ENCODE measurements at regions not wholly inside any gene's neighbourhood (a gene's known extent, or its start where the extent isn't known, plus 50 kb on each side); places are given as distances from the start of the nearest gene placed in this dataset.
"Not testable (repeated sequence)": the region's sequence is repeated elsewhere in the genome, so short reads cannot be mapped to it uniquely, and the experiment has no call there.

- DNase-seq = no peak
Measured at GRCh38 chr4:124450851-124451250, 261.7 kb downstream of the ANKRD50 start.

DNA sequence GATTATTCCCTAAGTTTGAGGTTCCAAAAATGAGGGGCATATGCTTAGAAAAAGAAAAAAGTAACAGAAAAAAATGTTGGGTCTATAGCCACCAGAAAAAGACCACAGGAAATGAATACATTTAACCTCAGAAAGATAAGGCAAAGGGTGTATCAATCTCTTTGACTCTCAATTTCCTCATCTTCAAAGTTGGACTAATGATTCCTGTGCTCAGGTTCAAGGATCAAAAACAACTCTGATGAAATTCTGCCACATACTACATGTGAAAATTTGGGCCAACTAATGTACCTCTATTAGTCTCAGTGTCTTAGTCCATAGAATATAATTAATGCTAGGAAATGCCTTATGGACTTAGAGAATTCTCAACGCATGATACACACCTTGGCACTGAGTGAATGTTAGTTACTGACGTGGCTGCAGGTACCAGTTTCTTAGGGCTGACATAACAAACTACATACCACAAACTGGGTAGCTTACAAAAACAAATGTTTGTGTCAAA is 257.7 kb downstream of the ANKRD50 start:
- no peak for DNase-seq

- no peak for DNase-seq
Measured at GRCh38 chr4:124455671-124456070, 256.9 kb downstream of the ANKRD50 start.

- DNase-seq = no peak
Measured at GRCh38 chr4:124459196-124459940, 253.2 kb downstream of the ANKRD50 start.

DNA sequence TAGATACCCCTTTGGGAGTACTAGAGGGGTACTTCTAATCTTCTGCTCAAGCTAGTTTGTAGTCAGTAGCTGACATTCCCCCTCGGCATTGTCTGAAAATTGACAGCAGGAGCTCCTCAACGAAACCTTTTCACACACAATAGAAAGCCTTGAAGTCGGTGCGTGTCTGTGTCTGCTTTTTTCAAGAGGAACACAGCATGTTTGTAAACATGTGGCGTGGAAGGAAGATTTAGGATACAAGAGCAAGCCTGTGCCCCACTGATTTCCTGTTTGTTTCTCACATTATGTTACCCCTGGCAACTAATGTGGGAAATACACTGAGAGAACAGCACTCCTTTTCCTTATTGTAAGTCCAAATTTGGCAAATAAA is 252.6 kb downstream of the ANKRD50 start:
- no peak for DNase-seq

DNA sequence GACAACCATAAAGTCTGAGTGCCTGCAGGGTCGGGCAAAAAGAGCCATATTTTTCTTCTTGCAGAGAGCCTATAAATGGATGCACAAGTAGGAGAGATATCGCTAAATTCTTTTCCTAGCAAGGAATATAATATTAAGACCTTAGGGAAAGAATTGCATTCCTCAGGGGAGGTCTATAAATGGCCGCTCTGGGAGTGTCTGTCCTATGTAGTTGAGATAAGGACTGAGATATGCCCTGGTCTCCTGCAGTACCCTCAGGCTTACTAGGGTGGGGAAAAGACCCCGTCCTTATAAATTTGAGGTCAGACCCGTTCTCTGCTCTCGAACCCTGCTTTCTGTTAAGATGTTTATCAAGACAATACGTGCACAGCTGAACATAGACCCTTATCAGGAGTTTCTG is 250.9 kb downstream of the ANKRD50 start:
- not testable (repeated sequence) for DNase-seq

DNA sequence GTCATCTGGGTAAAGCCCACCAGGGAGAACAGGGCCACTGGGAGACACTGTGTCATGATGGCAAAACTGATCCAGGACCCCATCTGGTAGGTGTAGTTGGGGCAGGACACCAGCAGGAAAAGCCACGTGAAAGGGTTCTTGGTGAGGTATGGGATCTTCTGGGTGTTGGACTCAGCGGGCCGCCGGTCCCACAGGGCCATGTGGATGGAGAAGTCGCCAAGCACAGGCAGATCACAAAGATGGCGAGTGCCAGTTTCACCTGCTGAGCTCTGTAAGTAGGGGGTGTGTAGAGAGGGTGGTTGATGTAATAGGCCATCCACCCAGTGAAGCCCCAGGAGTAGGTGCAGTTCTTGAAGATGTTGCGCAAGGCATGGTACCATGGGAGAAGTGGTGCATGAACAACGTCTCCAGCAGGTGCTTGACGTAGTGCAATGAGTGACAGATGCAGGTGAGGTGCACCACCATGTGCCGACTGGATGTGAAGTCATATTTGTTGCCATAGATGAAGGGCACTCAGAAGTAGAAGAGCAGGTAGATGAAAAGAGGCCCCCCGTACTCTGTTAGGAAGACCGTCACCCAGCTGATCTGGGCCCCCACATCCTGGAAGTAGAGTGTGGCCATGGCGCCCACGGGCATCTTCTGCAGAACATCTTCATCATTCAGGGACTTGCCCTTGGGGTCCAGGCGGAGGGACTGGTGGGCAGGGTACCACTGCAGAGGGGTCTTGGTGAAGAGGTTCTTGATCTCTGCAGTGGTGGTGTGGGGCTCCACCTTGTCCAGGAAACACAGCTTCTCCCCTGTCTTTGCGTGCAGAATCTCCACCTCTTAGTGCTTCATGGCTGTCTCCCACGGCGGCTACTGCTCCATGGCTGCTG is 249.3 kb downstream of the ANKRD50 start:
- no peak for DNase-seq

- DNase-seq = no peak
Measured at GRCh38 chr4:124464836-124465235, 247.7 kb downstream of the ANKRD50 start.

GRCh38 chr4:124468360-124468759 is 244.2 kb downstream of the ANKRD50 start:
- no peak for DNase-seq

DNA sequence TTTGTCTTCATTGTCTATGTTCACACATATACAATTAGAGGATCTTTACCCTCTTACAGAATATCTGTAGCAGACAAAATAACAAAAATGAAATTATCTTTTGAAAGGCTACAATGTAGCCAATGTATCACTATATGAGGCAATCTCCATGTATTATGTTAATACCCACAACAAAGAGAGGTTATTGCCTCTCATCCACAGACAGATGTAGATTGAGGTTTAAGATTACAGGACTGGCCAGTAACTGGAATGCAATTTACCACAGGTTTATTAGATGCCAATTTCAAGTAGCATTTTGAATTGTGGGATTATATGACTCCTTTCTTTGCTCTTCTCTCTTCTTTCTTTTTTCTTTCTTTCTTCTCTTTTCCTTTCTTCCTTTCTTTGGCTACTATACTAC is 242.6 kb downstream of the ANKRD50 start:
- no peak for DNase-seq

GRCh38 chr4:124478470-124478869 is 234.1 kb downstream of the ANKRD50 start:
- DNase-seq = no peak

DNA sequence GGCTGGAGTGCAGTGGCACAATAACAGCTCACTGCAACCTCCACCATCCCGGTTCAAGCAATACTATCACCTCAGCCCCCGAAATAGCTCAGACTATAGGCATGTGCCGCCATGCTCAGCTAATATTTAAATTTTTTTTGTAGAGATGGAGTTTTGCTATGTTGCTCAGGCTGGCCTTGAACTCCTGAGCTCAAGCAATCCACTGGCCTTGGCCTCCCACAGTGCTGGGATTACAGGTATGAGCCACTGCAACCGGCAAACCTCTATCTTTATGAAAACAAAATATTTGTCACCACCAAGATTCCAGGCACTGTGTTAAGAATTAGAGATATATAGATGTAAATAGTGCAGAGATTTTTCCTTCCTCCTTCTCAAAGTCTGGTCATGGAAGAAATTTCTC is 232.5 kb downstream of the ANKRD50 start:
- no peak for DNase-seq

DNA sequence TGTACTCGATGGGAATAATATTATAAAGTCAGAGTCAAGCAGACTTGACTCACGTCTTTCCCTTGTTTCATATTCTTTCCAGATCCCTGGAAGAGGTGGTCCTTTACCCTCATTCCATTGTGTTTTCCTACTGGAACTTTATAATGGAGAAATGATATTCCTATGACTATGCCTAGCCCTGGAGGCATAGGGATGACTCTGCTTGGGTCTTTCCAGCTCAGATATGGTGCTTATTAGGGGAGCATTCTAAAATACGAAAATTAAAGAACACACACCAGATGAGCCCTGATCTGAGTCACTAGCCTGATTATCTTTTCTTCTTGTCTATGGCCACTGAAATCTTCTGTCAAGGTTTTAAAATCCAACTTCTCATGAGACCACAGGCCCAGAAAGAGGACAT is 231.4 kb downstream of the ANKRD50 start:
- DNase-seq = no peak

- DNase-seq = no peak
Measured at GRCh38 chr4:124483048-124483906, 229.3 kb downstream of the ANKRD50 start.

GRCh38 chr4:124484008-124484407 is 228.5 kb downstream of the ANKRD50 start:
- no peak for DNase-seq

DNA sequence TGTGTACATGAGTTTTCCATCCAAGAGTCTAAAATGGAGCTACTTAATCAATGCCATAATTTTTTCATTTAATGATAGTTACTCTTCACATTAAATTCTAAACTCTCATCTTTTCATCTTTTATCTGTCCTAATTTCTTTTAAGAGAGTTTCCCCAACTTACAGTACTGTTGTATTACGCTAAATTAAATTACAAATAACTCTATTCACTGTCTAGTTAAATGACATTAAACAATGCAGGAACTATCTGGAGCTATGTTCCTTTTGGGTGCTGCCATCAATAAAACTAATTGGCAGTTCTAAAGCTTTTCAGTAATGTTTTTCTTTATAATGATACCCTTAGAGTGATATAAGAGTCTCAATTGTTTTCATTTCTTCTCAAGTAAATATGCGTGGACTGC is 227.6 kb downstream of the ANKRD50 start:
- no peak for DNase-seq

GRCh38 chr4:124486423-124486822 is 226.1 kb downstream of the ANKRD50 start:
- no peak for DNase-seq

- no peak for DNase-seq
Measured at GRCh38 chr4:124487651-124488050, 224.9 kb downstream of the ANKRD50 start.

GRCh38 chr4:124491361-124492145 is 221.0 kb downstream of the ANKRD50 start:
- DNase-seq = no peak

GRCh38 chr4:124499261-124499660 is 213.3 kb downstream of the ANKRD50 start:
- DNase-seq = no peak

DNA sequence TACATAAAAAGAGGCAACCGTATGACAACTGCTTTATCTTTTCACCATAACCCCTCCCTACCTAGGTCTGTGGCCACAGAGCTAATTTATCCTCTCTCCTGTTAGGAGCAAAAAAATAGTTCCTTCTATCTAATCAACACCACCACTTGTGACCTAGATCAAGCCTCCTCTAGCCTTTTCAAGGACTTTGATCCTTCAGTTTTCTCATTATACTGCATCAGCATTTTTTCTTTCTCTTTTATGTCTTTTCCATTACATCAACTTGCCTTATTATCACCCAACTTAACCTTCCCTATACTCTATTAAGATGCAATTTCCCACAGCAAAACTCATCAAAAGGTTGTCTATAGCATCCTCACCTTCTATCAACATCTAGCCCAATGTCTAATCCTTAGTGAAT is 211.0 kb downstream of the ANKRD50 start:
- DNase-seq = no peak

Data from hypothalamus (tissue), 51 donors.